Natural killer cell (primary cell): ENCODE measurements at regions not wholly inside any gene's neighbourhood (a gene's known extent, or its start where the extent isn't known, plus 50 kb on each side); places are given as distances from the start of the nearest gene placed in this dataset.

Experiments used
- ATAC-seq, 3 donors: fragments of 150-1000 bp in 2 of 3; fragments of 200-7000 bp in 1 of 3; cut with Tn5 transposase; 1 replicate in 1 of 3; 2 replicates in 2 of 3; pipeline ENCODE4 v1.10.0; 2021; ENCODE audit warnings: mild to moderate bottlenecking in 2 of 3, moderate library complexity in 2 of 3
- DNase-seq, 2 donors: peaks; one replicate each; pipeline versions ENCODE4 v3.0.0 to v3.0.0-alpha.2; 2013 to 2021; ENCODE audit warnings: mixed read lengths in 1 of 2
- H3K27ac ChIP-seq: one replicate; pipeline ENCODE4 v1.5.1; 2013; ENCODE audit warnings: mild to moderate bottlenecking, low read length
- H3K27me3 ChIP-seq: one replicate; pipeline ENCODE4 v1.6.1; 2013; ENCODE audit warnings: low read length; ENCODE audit not compliant: control insufficient read depth, insufficient read depth
- H3K36me3 ChIP-seq: one replicate; pipeline ENCODE4 v1.6.1; 2013; ENCODE audit warnings: low read length; ENCODE audit not compliant: control insufficient read depth, insufficient read depth
- H3K4me1 ChIP-seq: one replicate; pipeline ENCODE4 v1.6.1; 2013; ENCODE audit warnings: low read length; ENCODE audit not compliant: control insufficient read depth, insufficient read depth
- H3K4me3 ChIP-seq: one replicate; pipeline ENCODE4 v1.5.1; 2013; ENCODE audit warnings: low read length
- H3K9me3 ChIP-seq: one replicate; pipeline ENCODE4 v1.6.1; 2013; ENCODE audit warnings: low read length; ENCODE audit not compliant: control insufficient read depth, insufficient read depth
- H3K27ac Mint-ChIP-seq, 2 donors: one replicate each; pipeline ENCODE4 v1.8.0; 2022; ENCODE audit warnings: mild to moderate bottlenecking in 2 of 2, mixed read lengths in 2 of 2, moderate library complexity in 1 of 2
- H3K27me3 Mint-ChIP-seq, 2 donors: one replicate each; pipeline ENCODE4 v1.8.0; 2022; ENCODE audit warnings: low read depth in 2 of 2, mixed read lengths in 2 of 2
- H3K36me3 Mint-ChIP-seq: one replicate; pipeline ENCODE4 v1.8.0; 2022; ENCODE audit warnings: mixed read lengths
- H3K4me1 Mint-ChIP-seq, 2 donors: one replicate each; pipeline ENCODE4 v1.8.0; 2022; ENCODE audit warnings: mixed read lengths in 2 of 2
- H3K4me3 Mint-ChIP-seq: one replicate; pipeline ENCODE4 v1.8.0; 2022; ENCODE audit warnings: mild to moderate bottlenecking, moderate library complexity, mixed read lengths
- H3K9me3 Mint-ChIP-seq, 2 donors: one replicate each; pipeline ENCODE4 v1.8.0; 2022; ENCODE audit warnings: mixed read lengths in 2 of 2
- CTCF ChIP-seq: fragments of 200-600 bp; IDR thresholded peaks from one replicate; pipeline ENCODE4 v1.8.0; 2022; ENCODE audit warnings: antibody characterized with exemption
- WGBS: methylation state at CpG from one replicate; pipeline ENCODE4 v1.1.7; 2013; ENCODE audit warnings: missing lambda C conversion rate; ENCODE audit not compliant: insufficient coverage; 5-methylcytosine and 5-hydroxymethylcytosine counted together
- intact Hi-C: fragments of 100-400 bp; cut with micrococcal nuclease; formaldehyde crosslinking; loops from one replicate; pipeline ENCODE4 v1.14.2; 2022

GRCh38 chr2:226407135-226407534, 392.5 kb downstream of the IRS1 start:
- Histone ChIP-seq H3K27ac (no peak overlapping the region), H3K4me1 (no peaks in the 10 kb centered on the region), H3K27me3 (no peaks in the 10 kb centered on the region), H3K9me3 (no peaks in the 10 kb centered on the region), H3K36me3 (no peaks in the 10 kb centered on the region), H3K4me3 (no peak overlapping the region)
- DNase-seq = no peak
- no peak overlapping the region for H3K27ac Mint-ChIP-seq
- H3K4me1 Mint-ChIP-seq = no peaks in the 10 kb centered on the region
- H3K9me3 Mint-ChIP-seq = peaks cover 4% of the 10 kb centered on the region in 2 donors
- intact Hi-C loops = no loop called here
- no peak for TF ChIP-seq CTCF
- no peak overlapping the region for H3K4me3 Mint-ChIP-seq
- H3K36me3 Mint-ChIP-seq = no peaks in the 10 kb centered on the region
- 8% methylated on average over 2 of the region's 2 CpGs for WGBS
- ATAC-seq = no peak
- no peaks in the 10 kb centered on the region for H3K27me3 Mint-ChIP-seq

GRCh38 chr2:226405465-226405864, 394.2 kb downstream of the IRS1 start:
- Mint-ChIP-seq H3K4me3 (no peak overlapping the region), H3K9me3 (peaks cover 2 to 6% of the 10 kb centered on the region in 2 donors), H3K27ac (no peak overlapping the region), H3K27me3 (no peaks in the 10 kb centered on the region), H3K4me1 (no peaks in the 10 kb centered on the region), H3K36me3 (no peaks in the 10 kb centered on the region)
- H3K4me3 ChIP-seq = no peak overlapping the region
- H3K27ac ChIP-seq = no peak overlapping the region
- WGBS = 50% methylated on average over 1 of the region's 1 CpG
- H3K4me1 ChIP-seq = no peaks in the 10 kb centered on the region
- ATAC-seq (no peak), DNase-seq (no peak)
- no peaks in the 10 kb centered on the region for H3K9me3 ChIP-seq
- no peaks in the 10 kb centered on the region for H3K27me3 ChIP-seq
- intact Hi-C loops = no loop called here
- no peaks in the 10 kb centered on the region for H3K36me3 ChIP-seq
- no peak for TF ChIP-seq CTCF

- no peak overlapping the region for H3K4me3 ChIP-seq
- no peaks in the 10 kb centered on the region for H3K36me3 Mint-ChIP-seq
- no peaks in the 10 kb centered on the region for H3K36me3 ChIP-seq
- DNase-seq (no peak), ATAC-seq (no peak)
- intact Hi-C loops = no loop called here
- H3K9me3 ChIP-seq = no peaks in the 10 kb centered on the region
- no peaks in the 10 kb centered on the region for H3K27me3 Mint-ChIP-seq
- H3K27ac Mint-ChIP-seq = no peak overlapping the region
- H3K4me3 Mint-ChIP-seq = no peak overlapping the region
- no peaks in the 10 kb centered on the region for H3K27me3 ChIP-seq
- TF ChIP-seq CTCF = no peak
- H3K9me3 Mint-ChIP-seq = peaks cover 2 to 8% of the 10 kb centered on the region in 2 donors
- H3K4me1 Mint-ChIP-seq = no peaks in the 10 kb centered on the region
- H3K27ac ChIP-seq = no peak overlapping the region
- WGBS = 84% methylated on average over 2 of the region's 2 CpGs
- H3K4me1 ChIP-seq = no peaks in the 10 kb centered on the region
These were observed 396.3 kb downstream of the IRS1 start for GRCh38 chr2:226403369-226403768.

- Histone ChIP-seq H3K4me1 (no peaks in the 10 kb centered on the region), H3K27me3 (no peaks in the 10 kb centered on the region), H3K9me3 (no peaks in the 10 kb centered on the region), H3K36me3 (no peaks in the 10 kb centered on the region), H3K4me3 (no peak overlapping the region), H3K27ac (no peak overlapping the region)
- ATAC-seq (no peak), DNase-seq (no peak)
- peaks cover 2 to 11% of the 10 kb centered on the region in 2 donors for H3K9me3 Mint-ChIP-seq
- no peak for TF ChIP-seq CTCF
- intact Hi-C loops = no loop called here
- no peaks in the 10 kb centered on the region for H3K36me3 Mint-ChIP-seq
- no peak overlapping the region for H3K4me3 Mint-ChIP-seq
- H3K27me3 Mint-ChIP-seq = no peaks in the 10 kb centered on the region
- WGBS = 81% methylated on average over 1 of the region's 1 CpG
- no peak overlapping the region for H3K27ac Mint-ChIP-seq
- H3K4me1 Mint-ChIP-seq = no peaks in the 10 kb centered on the region
These were observed 400.6 kb downstream of the IRS1 start for GRCh38 chr2:226399006-226399405.
